ENCODE measurements at regions not wholly inside any gene's neighbourhood (a gene's known extent, or its start where the extent isn't known, plus 50 kb on each side); places are given as distances from the start of the nearest gene placed in this dataset.

DNA sequence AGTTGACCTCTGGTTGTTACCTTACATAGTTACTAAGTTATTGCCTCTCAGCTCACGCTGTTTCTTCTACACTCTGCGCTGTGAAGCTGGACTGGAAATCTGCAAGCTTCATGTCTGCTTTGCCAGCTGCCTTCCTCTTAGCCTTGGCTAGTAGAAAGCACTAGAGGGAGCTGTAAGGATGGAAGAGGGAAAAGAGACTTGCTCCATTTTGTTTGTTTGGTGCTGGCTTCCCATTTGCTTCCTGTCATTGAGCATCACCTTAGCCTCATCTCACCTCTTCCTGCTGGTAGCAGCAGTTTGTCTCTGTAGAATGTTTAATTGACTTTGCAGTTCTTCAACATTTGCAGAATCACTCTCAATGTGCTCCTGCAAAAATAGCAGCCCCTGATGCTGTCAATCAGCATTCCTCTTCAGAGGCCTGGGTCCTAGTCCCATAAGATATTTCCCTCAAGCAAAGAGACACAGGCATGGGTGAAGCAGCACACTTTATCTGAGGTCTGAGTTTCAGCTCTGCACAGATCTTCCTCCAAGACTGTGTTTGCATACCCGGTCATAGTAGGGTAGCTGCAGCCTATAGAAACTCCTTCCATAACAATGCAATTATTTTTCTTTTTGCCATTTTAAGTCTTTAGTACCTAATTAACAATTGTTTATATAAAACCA lies 302.2 kb upstream of the EPHA7 start:
- POLR2A ChIA-PET = no interaction called here
- Histone ChIP-seq H3K4me1 (ENCODE audit: control insufficient read depth in 2 of 2, insufficient read depth in 2 of 2, low read length in 2 of 2) (no peaks in the 10 kb centered on the region), H3K36me3 (replicated peaks in 1 of 2; ENCODE audit: control extremely low read depth in 1 of 2, control insufficient read depth in 1 of 2, extremely low read depth in 1 of 2, insufficient read depth in 2 of 2, low read length in 1 of 2) (no peaks in the 10 kb centered on the region), H3K79me2 (ENCODE audit: control insufficient read depth, insufficient read depth, low read length) (no peaks in the 10 kb centered on the region), H3K27me3 (replicated peaks in 1 of 4; ENCODE audit: control extremely low read depth in 1 of 4, control insufficient read depth in 3 of 4, insufficient read depth in 4 of 4, low read length in 3 of 4) (no peaks in the 10 kb centered on the region), H3K27ac (ENCODE audit: low read length in 2 of 2) (no peak overlapping the region), H3K4me2 (replicated peaks; ENCODE audit: low read depth, low read length, poor library complexity, severe bottlenecking) (no peak overlapping the region), H3K9ac (ENCODE audit: low read length) (no peak overlapping the region), H2AFZ (ENCODE audit: insufficient read depth, low read depth, low read length, poor library complexity, severe bottlenecking) (no peak overlapping the region), H3K9me3 (ENCODE audit: control extremely low read depth in 1 of 3, control insufficient read depth in 2 of 3, insufficient read depth in 1 of 3, low read length in 2 of 3) (no peaks in the 10 kb centered on the region), H3K4me3 (ENCODE audit: control extremely low read depth in 1 of 5, extremely low read depth in 1 of 5, insufficient read depth in 1 of 5, low read depth in 2 of 5, low read length in 4 of 5) (no peak overlapping the region), H4K20me1 (ENCODE audit: control insufficient read depth, insufficient read depth, low read length, poor library complexity, severe bottlenecking) (no peaks in the 10 kb centered on the region)
- Mint-ChIP-seq H3K4me3 (no peak overlapping the region), H3K27me3 (no peaks in the 10 kb centered on the region), H3K27ac (no peak overlapping the region), H3K4me1 (no peaks in the 10 kb centered on the region), H3K9me3 (ENCODE audit: insufficient read depth) (no peaks in the 10 kb centered on the region)
- CTCF ChIA-PET = no interaction called here
- intact Hi-C loops (cut with micrococcal nuclease) = no loop called here
- WGBS (ENCODE audit: insufficient coverage) = 100% methylated on average over 1 of the region's 3 CpGs
- DNase-seq (no peak), ATAC-seq (ENCODE audit: low read depth) (no peak)
- TF ChIP-seq EZH2 (IDR thresholded peaks at IDR 0.05; ENCODE audit: borderline replicate concordance, insufficient read depth, low read depth, low read length, poor library complexity, severe bottlenecking) = no peak
- TF ChIP-seq, protein P1, sequence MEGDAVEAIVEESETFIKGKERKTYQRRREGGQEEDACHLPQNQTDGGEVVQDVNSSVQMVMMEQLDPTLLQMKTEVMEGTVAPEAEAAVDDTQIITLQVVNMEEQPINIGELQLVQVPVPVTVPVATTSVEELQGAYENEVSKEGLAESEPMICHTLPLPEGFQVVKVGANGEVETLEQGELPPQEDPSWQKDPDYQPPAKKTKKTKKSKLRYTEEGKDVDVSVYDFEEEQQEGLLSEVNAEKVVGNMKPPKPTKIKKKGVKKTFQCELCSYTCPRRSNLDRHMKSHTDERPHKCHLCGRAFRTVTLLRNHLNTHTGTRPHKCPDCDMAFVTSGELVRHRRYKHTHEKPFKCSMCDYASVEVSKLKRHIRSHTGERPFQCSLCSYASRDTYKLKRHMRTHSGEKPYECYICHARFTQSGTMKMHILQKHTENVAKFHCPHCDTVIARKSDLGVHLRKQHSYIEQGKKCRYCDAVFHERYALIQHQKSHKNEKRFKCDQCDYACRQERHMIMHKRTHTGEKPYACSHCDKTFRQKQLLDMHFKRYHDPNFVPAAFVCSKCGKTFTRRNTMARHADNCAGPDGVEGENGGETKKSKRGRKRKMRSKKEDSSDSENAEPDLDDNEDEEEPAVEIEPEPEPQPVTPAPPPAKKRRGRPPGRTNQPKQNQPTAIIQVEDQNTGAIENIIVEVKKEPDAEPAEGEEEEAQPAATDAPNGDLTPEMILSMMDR (IDR thresholded peaks at IDR 0.05) = no peak

DNA sequence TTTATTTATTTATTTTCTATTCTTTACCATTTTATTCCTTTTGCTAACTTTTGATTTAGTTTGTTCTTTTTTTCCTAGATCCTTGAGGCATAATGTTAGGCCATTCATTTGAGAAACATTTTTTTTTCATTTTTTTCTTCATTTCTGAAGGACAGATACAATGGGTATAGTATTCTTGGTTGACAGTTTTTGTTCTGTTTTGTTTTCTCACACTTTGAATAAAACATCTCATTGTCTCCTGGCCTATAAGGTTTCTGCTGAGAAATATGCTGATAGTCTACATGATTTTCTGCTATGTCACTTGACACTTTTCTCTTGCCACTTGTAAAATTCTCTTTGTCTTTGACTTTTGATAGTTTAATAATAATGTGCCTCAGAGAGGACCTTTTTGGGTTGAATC lies 294.6 kb upstream of the EPHA7 start:
- Histone ChIP-seq H3K4me2 (replicated peaks; ENCODE audit: low read depth, low read length, poor library complexity, severe bottlenecking) (no peak overlapping the region), H3K36me3 (replicated peaks in 1 of 2; ENCODE audit: control extremely low read depth in 1 of 2, control insufficient read depth in 1 of 2, extremely low read depth in 1 of 2, insufficient read depth in 2 of 2, low read length in 1 of 2) (no peaks in the 10 kb centered on the region), H4K20me1 (ENCODE audit: control insufficient read depth, insufficient read depth, low read length, poor library complexity, severe bottlenecking) (no peaks in the 10 kb centered on the region), H3K4me3 (ENCODE audit: control extremely low read depth in 1 of 5, extremely low read depth in 1 of 5, insufficient read depth in 1 of 5, low read depth in 2 of 5, low read length in 4 of 5) (no peak overlapping the region), H3K27ac (ENCODE audit: low read length in 2 of 2) (no peak overlapping the region), H3K79me2 (ENCODE audit: control insufficient read depth, insufficient read depth, low read length) (no peaks in the 10 kb centered on the region), H3K9me3 (ENCODE audit: control extremely low read depth in 1 of 3, control insufficient read depth in 2 of 3, insufficient read depth in 1 of 3, low read length in 2 of 3) (peaks cover 2 to 12% (median 11%) of the 10 kb centered on the region in 3 donors), H3K27me3 (replicated peaks in 1 of 4; ENCODE audit: control extremely low read depth in 1 of 4, control insufficient read depth in 3 of 4, insufficient read depth in 4 of 4, low read length in 3 of 4) (no peaks in the 10 kb centered on the region), H2AFZ (ENCODE audit: insufficient read depth, low read depth, low read length, poor library complexity, severe bottlenecking) (no peak overlapping the region), H3K9ac (ENCODE audit: low read length) (no peak overlapping the region), H3K4me1 (ENCODE audit: control insufficient read depth in 2 of 2, insufficient read depth in 2 of 2, low read length in 2 of 2) (no peaks in the 10 kb centered on the region)
- Mint-ChIP-seq H3K9me3 (ENCODE audit: insufficient read depth) (peaks cover 4% of the 10 kb centered on the region), H3K4me1 (no peaks in the 10 kb centered on the region), H3K27me3 (no peaks in the 10 kb centered on the region), H3K27ac (no peak overlapping the region), H3K4me3 (no peak overlapping the region)
- TF ChIP-seq EZH2 (IDR thresholded peaks at IDR 0.05; ENCODE audit: borderline replicate concordance, insufficient read depth, low read depth, low read length, poor library complexity, severe bottlenecking) = no peak
- TF ChIP-seq, protein P1 (IDR thresholded peaks at IDR 0.05) = no peak
- ChIA-PET POLR2A (no interaction called here), CTCF (no interaction called here)
- intact Hi-C loops (cut with micrococcal nuclease) = no loop called here
- no peak for ATAC-seq (ENCODE audit: low read depth)
- no peak for DNase-seq

All from B cell (primary cell).